T-helper 2 cell treated with Interferon-gamma antibody and Interleukin-4, amounts not matched to agents 5 μg/mL and 100 μg/mL, for 36 hours (primary cell): ENCODE measurements at regions not wholly inside any gene's neighbourhood (a gene's known extent, or its start where the extent isn't known, plus 50 kb on each side); places are given as distances from the start of the nearest gene placed in this dataset.

ENCODE experiments used
- DNase-seq: peaks from one replicate; pipeline ENCODE4 v3.0.0; 2021; ENCODE audit warnings: low spot score
- H3K27ac Mint-ChIP-seq: one replicate; pipeline ENCODE4 v1.8.0; 2021; ENCODE audit warnings: mild to moderate bottlenecking, mixed read lengths
- H3K27me3 Mint-ChIP-seq: one replicate; pipeline ENCODE4 v1.8.0; 2021; ENCODE audit warnings: low read depth, mixed read lengths
- H3K36me3 Mint-ChIP-seq: one replicate; pipeline ENCODE4 v1.8.0; 2021; ENCODE audit warnings: low read depth, mixed read lengths
- H3K4me1 Mint-ChIP-seq: one replicate; pipeline ENCODE4 v1.8.0; 2021; ENCODE audit warnings: low read depth, mixed read lengths
- H3K4me3 Mint-ChIP-seq: one replicate; pipeline ENCODE4 v1.8.0; 2022; ENCODE audit warnings: mild to moderate bottlenecking, moderate library complexity, mixed read lengths
- H3K9me3 Mint-ChIP-seq: one replicate; pipeline ENCODE4 v1.8.0; 2021; ENCODE audit warnings: mixed read lengths

DNA sequence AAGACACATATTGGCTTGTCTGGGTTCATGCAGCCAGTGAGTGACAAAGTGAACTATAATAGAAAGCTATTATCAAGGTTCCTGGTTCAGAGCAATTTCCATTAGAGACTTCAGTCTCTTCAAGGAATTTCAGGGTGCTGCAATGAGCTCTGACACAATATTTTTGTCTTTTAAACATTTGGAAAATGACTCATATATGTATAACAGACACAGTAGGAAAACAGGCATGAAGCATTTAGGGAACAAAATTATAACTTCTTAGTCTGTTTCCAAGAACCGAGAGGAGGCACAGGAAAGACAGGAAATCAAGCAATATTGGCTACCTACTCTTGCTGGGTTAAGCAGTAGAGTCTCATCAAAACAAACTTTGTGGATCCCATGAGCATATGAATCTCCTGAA, 170.4 kb downstream of the PTPRC start:
- no peak overlapping the region for H3K27ac Mint-ChIP-seq
- H3K27me3 Mint-ChIP-seq = peaks cover 2% of the 10 kb centered on the region
- H3K4me1 Mint-ChIP-seq = peaks cover 3% of the 10 kb centered on the region
- peaks cover 6% of the 10 kb centered on the region for H3K36me3 Mint-ChIP-seq
- no peak for DNase-seq
- H3K4me3 Mint-ChIP-seq = no peak overlapping the region
- peaks cover 35% of the 10 kb centered on the region for H3K9me3 Mint-ChIP-seq

DNA sequence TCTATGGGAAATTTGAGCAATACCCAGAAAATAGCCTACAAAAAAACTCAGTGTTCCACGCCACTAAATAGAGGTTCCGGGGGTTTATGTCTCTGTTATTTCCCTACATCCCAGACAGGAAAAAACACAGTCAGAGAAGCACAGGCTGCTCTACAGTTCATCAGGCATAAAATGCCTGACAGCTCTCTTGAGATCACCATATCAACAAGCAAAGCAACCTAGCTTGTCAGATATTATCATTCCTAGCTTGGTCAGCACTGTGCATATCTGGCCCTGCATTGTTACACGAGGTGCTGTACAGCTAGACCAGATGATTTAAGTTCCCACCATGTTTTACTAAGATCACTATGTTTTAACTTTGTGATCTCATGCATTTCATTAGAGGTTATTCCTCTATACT, 172.6 kb downstream of the PTPRC start:
- Mint-ChIP-seq H3K36me3 (peaks cover 9% of the 10 kb centered on the region), H3K4me3 (no peak overlapping the region), H3K27ac (no peak overlapping the region), H3K9me3 (peaks cover 38% of the 10 kb centered on the region), H3K4me1 (no peaks in the 10 kb centered on the region), H3K27me3 (peaks cover 2% of the 10 kb centered on the region)
- no peak for DNase-seq

DNA sequence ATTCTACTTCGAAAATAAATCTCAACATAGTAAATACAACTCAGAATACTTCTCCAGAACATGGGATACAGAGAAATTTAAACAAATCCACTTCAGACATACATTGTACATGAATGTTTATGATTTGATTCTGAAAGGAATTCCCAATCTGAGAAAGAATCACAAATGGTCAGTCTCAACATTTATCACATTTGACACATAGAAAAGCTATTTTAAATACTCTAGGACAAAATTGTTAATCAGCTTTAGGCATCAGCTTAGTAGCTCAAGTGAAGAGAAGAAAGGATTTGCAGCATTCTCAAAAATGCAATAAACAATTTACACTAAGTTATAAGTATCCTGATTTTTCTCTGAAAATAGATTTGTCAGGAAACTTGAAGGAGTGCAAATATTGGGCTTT, 184.8 kb downstream of the PTPRC start:
- no peak overlapping the region for H3K27ac Mint-ChIP-seq
- no peaks in the 10 kb centered on the region for H3K36me3 Mint-ChIP-seq
- no peaks in the 10 kb centered on the region for H3K9me3 Mint-ChIP-seq
- no peak overlapping the region for H3K4me3 Mint-ChIP-seq
- H3K4me1 Mint-ChIP-seq = no peaks in the 10 kb centered on the region
- H3K27me3 Mint-ChIP-seq = no peaks in the 10 kb centered on the region
- no peak for DNase-seq

DNA sequence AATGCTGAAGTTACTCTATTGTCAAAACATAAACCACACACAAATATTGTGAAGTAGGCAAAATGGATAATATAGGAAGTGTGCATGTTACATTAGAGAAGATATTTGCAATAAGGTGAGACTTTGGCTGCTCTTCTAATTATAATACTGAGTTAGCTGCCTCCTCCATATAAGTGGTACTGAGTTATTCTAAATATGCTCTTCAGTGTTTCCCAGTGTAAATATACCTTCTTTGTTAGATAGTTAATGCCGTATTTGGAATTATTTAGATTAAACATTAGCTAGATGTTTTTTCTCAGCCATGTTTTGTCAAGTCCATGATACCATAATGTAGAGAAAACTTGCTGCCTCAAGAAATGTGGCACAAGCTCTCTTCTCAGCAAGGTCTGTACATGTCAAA, 186.4 kb downstream of the PTPRC start:
- no peaks in the 10 kb centered on the region for H3K27me3 Mint-ChIP-seq

GRCh38 chr1:198829356-198829755, 190.5 kb downstream of the PTPRC start:
- Mint-ChIP-seq H3K4me3 (no peak overlapping the region), H3K4me1 (peaks cover 14% of the 10 kb centered on the region), H3K36me3 (no peaks in the 10 kb centered on the region), H3K27ac (no peak overlapping the region), H3K27me3 (no peaks in the 10 kb centered on the region), H3K9me3 (no peaks in the 10 kb centered on the region)
- no peak for DNase-seq

More for the DNA sequence above, 186.4 kb downstream of the PTPRC start:
- Mint-ChIP-seq H3K36me3 (no peaks in the 10 kb centered on the region), H3K4me3 (no peak overlapping the region), H3K27ac (no peak overlapping the region), H3K4me1 (peaks cover 4% of the 10 kb centered on the region), H3K9me3 (no peaks in the 10 kb centered on the region)
- no peak for DNase-seq

DNA sequence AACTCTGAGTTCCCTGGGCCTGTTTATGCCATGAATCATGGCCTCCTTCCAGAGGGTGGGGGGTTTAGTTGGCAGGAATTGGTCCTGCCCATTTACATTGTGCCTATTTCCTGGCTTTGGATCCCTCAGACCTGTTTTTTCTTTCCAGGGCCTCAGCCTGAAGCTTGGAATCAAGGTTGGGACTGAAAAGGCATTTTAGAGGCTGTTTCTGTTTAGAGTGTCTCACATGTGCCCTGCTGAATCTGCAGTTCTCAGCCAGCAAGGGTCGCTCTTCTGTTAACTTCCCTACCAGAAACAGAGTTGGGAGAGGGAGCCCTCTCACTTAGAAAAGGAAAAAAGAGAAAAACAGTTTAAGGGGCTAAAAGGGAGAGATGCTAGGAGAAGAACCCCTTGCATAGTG, 191.1 kb downstream of the PTPRC start:
- peaks cover 2% of the 10 kb centered on the region for H3K36me3 Mint-ChIP-seq
- peaks cover 14% of the 10 kb centered on the region for H3K4me1 Mint-ChIP-seq
- DNase-seq = no peak
- H3K4me3 Mint-ChIP-seq = no peak overlapping the region
- H3K9me3 Mint-ChIP-seq = no peaks in the 10 kb centered on the region
- no peak overlapping the region for H3K27ac Mint-ChIP-seq
- H3K27me3 Mint-ChIP-seq = no peaks in the 10 kb centered on the region

DNA sequence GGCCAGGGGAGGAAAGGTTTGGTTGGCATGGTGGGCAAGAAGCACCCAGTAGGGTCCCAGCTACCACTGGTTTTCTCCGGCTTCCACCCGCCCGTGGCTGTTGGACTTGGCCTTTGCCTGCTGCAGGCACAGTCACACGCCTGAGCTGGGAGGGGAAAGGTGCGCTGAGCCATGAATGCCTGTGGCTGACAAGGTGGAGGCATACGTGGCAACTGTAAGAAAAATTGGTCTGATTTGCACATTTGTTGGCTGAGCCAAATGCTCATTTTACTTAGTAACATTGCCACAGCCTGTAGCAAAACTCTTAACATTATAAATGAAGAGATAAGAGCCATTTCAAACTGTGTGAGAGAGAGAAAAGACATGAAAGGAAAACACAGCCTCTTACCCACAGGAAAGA, 191.6 kb downstream of the PTPRC start:
- H3K27ac Mint-ChIP-seq = no peak overlapping the region
- H3K4me3 Mint-ChIP-seq = no peak overlapping the region
- H3K36me3 Mint-ChIP-seq = peaks cover 3% of the 10 kb centered on the region
- H3K9me3 Mint-ChIP-seq = no peaks in the 10 kb centered on the region
- DNase-seq = no peak
- no peaks in the 10 kb centered on the region for H3K27me3 Mint-ChIP-seq
- peaks cover 14% of the 10 kb centered on the region for H3K4me1 Mint-ChIP-seq

GRCh38 chr1:198833706-198834503, 195.1 kb downstream of the PTPRC start:
- Mint-ChIP-seq H3K27me3 (no peaks in the 10 kb centered on the region), H3K9me3 (no peaks in the 10 kb centered on the region), H3K4me3 (no peak overlapping the region)

DNA sequence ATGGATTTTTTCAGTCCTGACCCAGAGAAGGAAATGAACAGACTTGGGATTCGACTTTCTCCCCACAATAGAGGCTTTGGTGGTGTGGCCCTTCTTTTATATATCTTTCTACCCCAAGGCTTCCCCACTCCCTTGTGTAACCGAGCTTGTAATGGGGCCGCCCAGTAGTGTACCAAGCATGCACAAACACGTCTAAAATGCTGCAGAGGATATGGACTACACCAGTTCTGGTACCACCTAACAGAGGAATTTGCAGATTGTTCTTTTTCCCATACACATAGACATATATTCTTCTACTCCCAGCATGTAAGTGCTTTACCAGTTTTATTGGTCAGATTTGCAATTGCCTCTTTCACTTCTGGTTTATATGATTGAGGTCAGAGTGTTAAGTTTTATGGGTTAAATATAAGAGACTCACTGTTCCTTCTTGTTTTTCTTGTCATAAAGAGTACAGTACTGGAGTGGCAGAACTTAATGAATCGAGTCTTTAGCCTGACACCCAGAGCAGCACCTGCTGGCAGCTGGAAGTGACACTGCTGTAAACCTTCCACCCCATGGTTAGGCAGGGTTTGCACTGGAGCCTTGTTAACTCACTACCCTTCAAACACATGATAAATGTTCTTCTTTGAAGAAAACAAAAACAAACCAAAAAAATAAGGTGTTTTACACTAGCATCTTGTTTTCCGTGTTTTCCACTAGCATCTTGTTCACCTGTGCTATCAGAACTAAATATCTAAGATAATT, 198.6 kb downstream of the PTPRC start:
- Mint-ChIP-seq H3K36me3 (peaks cover 20% of the 10 kb centered on the region), H3K4me3 (no peak overlapping the region), H3K27ac (no peak overlapping the region)

More at GRCh38 chr1:198833706-198834503, 195.1 kb downstream of the PTPRC start:
- Mint-ChIP-seq H3K27ac (no peak overlapping the region), H3K4me1 (peaks cover 16% of the 10 kb centered on the region), H3K36me3 (peaks cover 6% of the 10 kb centered on the region)
- no peak for DNase-seq

GRCh38 chr1:198838022-198838342, 199.1 kb downstream of the PTPRC start:
- Mint-ChIP-seq H3K27me3 (no peaks in the 10 kb centered on the region), H3K9me3 (no peaks in the 10 kb centered on the region), H3K4me3 (no peak overlapping the region), H3K4me1 (peaks cover 2% of the 10 kb centered on the region), H3K27ac (no peak overlapping the region), H3K36me3 (peaks cover 22% of the 10 kb centered on the region)
- DNase-seq = no peak

More for the DNA sequence above, 198.6 kb downstream of the PTPRC start:
- no peak for DNase-seq
- H3K4me1 Mint-ChIP-seq = peaks cover 2% of the 10 kb centered on the region
- H3K9me3 Mint-ChIP-seq = no peaks in the 10 kb centered on the region
- H3K27me3 Mint-ChIP-seq = no peaks in the 10 kb centered on the region

DNA sequence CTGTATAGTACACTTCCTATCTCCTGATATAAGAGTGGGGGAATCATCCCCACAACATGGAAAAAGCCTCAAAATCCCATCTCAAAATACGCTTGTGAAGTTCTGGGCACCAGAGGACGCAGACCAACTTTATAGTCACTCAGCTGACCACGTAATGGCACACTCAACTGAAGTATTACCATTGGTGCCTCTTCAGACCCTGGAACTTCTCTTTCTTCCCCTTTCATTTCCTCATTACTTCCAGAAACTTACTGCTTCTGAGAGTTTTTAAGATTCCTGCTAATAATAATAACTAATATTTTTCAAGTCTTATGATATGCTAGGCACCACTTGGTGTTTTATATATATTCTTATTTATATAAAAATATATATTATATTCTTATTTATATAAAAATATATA, 202.6 kb downstream of the PTPRC start:
- Mint-ChIP-seq H3K9me3 (no peaks in the 10 kb centered on the region), H3K4me1 (peaks cover 2% of the 10 kb centered on the region), H3K4me3 (no peak overlapping the region), H3K36me3 (peaks cover 35% of the 10 kb centered on the region), H3K27me3 (no peaks in the 10 kb centered on the region), H3K27ac (no peak overlapping the region)
- DNase-seq = no peak

- H3K4me1 Mint-ChIP-seq = no peaks in the 10 kb centered on the region
- H3K27ac Mint-ChIP-seq = no peak overlapping the region
- peaks cover 7% of the 10 kb centered on the region for H3K9me3 Mint-ChIP-seq
- no peak for DNase-seq
- H3K27me3 Mint-ChIP-seq = no peaks in the 10 kb centered on the region
- H3K4me3 Mint-ChIP-seq = no peak overlapping the region
- peaks cover 47% of the 10 kb centered on the region for H3K36me3 Mint-ChIP-seq
Measured at GRCh38 chr1:198842686-198843085, 203.8 kb downstream of the PTPRC start.

GRCh38 chr1:198845271-198845670, 206.4 kb downstream of the PTPRC start:
- Mint-ChIP-seq H3K4me1 (no peaks in the 10 kb centered on the region), H3K27ac (no peak overlapping the region), H3K36me3 (peaks cover 59% of the 10 kb centered on the region), H3K4me3 (no peak overlapping the region), H3K27me3 (no peaks in the 10 kb centered on the region), H3K9me3 (peaks cover 7% of the 10 kb centered on the region)
- no peak for DNase-seq

DNA sequence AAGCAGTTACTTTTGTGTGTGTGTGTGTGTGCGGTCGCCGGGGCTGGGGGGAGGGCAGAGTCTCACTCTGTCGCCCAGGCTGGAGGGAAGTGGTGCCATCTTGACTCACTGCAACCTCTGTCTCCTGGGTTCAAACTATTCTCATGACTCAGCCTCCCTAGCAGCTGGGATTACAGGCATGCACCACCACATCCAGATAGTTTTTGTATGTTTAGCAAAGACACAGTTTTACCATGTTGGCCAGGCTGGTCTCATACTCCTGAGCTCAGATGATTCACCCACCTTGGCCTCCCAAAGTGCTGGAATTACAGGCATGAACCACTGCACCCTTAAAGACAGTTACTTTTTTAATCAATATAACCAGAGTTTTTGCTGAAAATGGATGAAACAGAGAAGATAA, 207.0 kb downstream of the PTPRC start:
- no peaks in the 10 kb centered on the region for H3K27me3 Mint-ChIP-seq

More for the DNA sequence above, 207.0 kb downstream of the PTPRC start:
- no peak overlapping the region for H3K4me3 Mint-ChIP-seq
- no peaks in the 10 kb centered on the region for H3K4me1 Mint-ChIP-seq
- H3K9me3 Mint-ChIP-seq = peaks cover 7% of the 10 kb centered on the region
- H3K27ac Mint-ChIP-seq = no peak overlapping the region
- peaks cover 61% of the 10 kb centered on the region for H3K36me3 Mint-ChIP-seq
- no peak for DNase-seq
